SK-N-SH treated with all-trans-retinoic acid at 6 μM for 48 hours (cell line): ENCODE measurements at regions not wholly inside any gene's neighbourhood (a gene's known extent, or its start where the extent isn't known, plus 50 kb on each side); places are given as distances from the start of the nearest gene placed in this dataset.

Source experiments
- ARNTL ChIP-seq: fragments of 450-650 bp; formaldehyde crosslinking; IDR thresholded peaks from 2 replicates; pipeline ENCODE4 v1.5.0; 2020; ENCODE audit warnings: low read depth, mild to moderate bottlenecking, moderate library complexity, borderline replicate concordance
- ZFP3 ChIP-seq: fragments of 250-450 bp; sonication (Bioruptor Pico); IDR thresholded peaks from 2 replicates; pipeline ENCODE4 v1.5.0; 2020; ENCODE audit warnings: mild to moderate bottlenecking, moderate library complexity
- TF ChIP-seq, protein P1 (sequence below): fragments of 250-450 bp; sonication (Bioruptor Pico); IDR thresholded peaks from 2 replicates; pipeline ENCODE4 v1.5.1; 2020; ENCODE audit warnings: low read depth, mild to moderate bottlenecking, moderate library complexity

DNA sequence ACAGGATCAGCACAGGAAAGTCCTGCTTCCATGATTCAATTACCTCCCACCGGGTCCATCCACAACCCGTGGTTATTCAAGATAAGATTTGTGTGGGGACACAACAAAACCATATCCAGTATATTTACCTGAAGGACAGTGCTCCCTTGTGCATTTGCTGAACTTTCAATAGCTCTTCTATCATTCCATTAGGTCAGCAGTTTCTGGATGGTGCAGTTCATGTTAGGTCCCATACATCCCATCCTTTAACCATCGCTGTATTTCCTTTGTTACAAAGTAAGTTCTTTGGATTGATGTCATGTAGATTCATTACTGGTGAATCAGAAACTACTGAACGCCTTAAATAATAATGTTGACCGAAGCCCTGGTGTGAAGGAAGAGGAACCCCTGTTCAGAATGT is 775.9 kb downstream of the TRIML1 start:
- no peak for TF ChIP-seq ZFP3
- TF ChIP-seq, protein P1, sequence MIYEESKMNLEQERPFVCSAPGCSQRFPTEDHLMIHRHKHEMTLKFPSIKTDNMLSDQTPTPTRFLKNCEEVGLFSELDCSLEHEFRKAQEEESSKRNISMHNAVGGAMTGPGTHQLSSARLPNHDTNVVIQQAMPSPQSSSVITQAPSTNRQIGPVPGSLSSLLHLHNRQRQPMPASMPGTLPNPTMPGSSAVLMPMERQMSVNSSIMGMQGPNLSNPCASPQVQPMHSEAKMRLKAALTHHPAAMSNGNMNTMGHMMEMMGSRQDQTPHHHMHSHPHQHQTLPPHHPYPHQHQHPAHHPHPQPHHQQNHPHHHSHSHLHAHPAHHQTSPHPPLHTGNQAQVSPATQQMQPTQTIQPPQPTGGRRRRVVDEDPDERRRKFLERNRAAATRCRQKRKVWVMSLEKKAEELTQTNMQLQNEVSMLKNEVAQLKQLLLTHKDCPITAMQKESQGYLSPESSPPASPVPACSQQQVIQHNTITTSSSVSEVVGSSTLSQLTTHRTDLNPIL = no peak
- TF ChIP-seq ARNTL = no peak
